K562 (cell line): ENCODE measurements at regions not wholly inside any gene's neighbourhood (a gene's known extent, or its start where the extent isn't known, plus 50 kb on each side); places are given as distances from the start of the nearest gene placed in this dataset.

Source experiments
- ATAC-seq: fragments of 200-7000 bp; cut with Tn5 transposase; 3 replicates; pipeline ENCODE4 v1.9.1; 2020; ENCODE audit warnings: moderate library complexity
- BruUV-seq: library from RNA; stranded (reverse); fragments of 400-500 nt; replicated peaks from 2 replicates; lab custom pipeline; 2021; lab: Mats Ljungman, UMichigan
- CTCF ChIA-PET: fragments of 300-600 bp; formaldehyde crosslinking; extraction: SDS; loops from one replicate; lab custom pipeline; 2021; ENCODE audit warnings: low intra/inter-chr PET ratio; lab: Yijun Ruan, JAX
- POLR2A ChIA-PET: fragments of 300-600, 350-650 bp; sonication (Branson Sonifier 250); formaldehyde crosslinking; extraction: SDS; loops from one replicate; lab custom pipeline; 2021; ENCODE audit warnings: antibody characterized with exemption, inconsistent platforms; lab: Yijun Ruan, JAX
- DNase-seq, 4 experiments: peaks; one replicate each; pipeline versions ENCODE4 v3.0.0 to v3.0.0-alpha.2; 2011 to 2018; ENCODE audit warnings: low spot score in 3 of 4, mixed read lengths in 3 of 4; ENCODE audit errors: extremely low read depth in 1 of 4
- FAIRE-seq: peaks from 2 replicates; lab custom pipeline; 2011; peaks lifted over from hg19 to GRCh38; lab: Jason Lieb, UNC
- H2AFZ ChIP-seq: 2 replicates; pipeline ENCODE4 v1.6.0; 2011; ENCODE audit warnings: low read depth, low read length, control low read depth, inconsistent platforms
- H3K27ac ChIP-seq: fragments of 200-600 bp; 3 replicates; pipeline ENCODE4 v1.8.0; 2011; ENCODE audit warnings: low read depth, mild to moderate bottlenecking, control low read depth, inconsistent platforms, low read length, moderate library complexity, mixed read lengths; ENCODE audit errors: extremely low read depth
- H3K27me3 ChIP-seq, 2 experiments: fragments of 300-600 bp in 1 of 2; 2 replicates in 1 of 2; 3 replicates in 1 of 2; pipeline versions ENCODE4 v1.6.0 to v1.8.0; 2011; ENCODE audit warnings: inconsistent platforms in 2 of 2, low read length in 2 of 2, mild to moderate bottlenecking in 1 of 2, mixed read lengths in 1 of 2, moderate library complexity in 1 of 2; ENCODE audit not compliant: control insufficient read depth in 2 of 2, insufficient read depth in 2 of 2
- H3K36me3 ChIP-seq: fragments of 300-600 bp; 3 replicates; pipeline ENCODE4 v1.8.0; 2011; ENCODE audit warnings: mild to moderate bottlenecking, low read length, inconsistent platforms; ENCODE audit not compliant: control insufficient read depth, insufficient read depth
- H3K4me1 ChIP-seq, 2 experiments: fragments of 200-600 bp in 1 of 2; replicated peaks in 1 of 2; 2 replicates in 1 of 2; 3 replicates in 1 of 2; pipeline versions ENCODE4 v1.5.1 to v1.8.0; 2011; ENCODE audit warnings: inconsistent platforms in 2 of 2, low read length in 2 of 2, mild to moderate bottlenecking in 1 of 2, mixed read lengths in 1 of 2, moderate library complexity in 1 of 2; ENCODE audit not compliant: control insufficient read depth in 2 of 2, insufficient read depth in 2 of 2
- H3K4me2 ChIP-seq: 2 replicates; pipeline ENCODE4 v1.6.1; 2011; ENCODE audit warnings: low read length, control low read depth, inconsistent platforms, mixed read lengths; ENCODE audit not compliant: insufficient read depth
- H3K4me3 ChIP-seq: fragments of 200-600 bp; sonication (generic), shearing (Covaris generic); 2 replicates; pipeline ENCODE4 v1.5.1; 2016; ENCODE audit warnings: control low read depth, inconsistent platforms
- H3K79me2 ChIP-seq: fragments of 200-600 bp; 3 replicates; pipeline ENCODE4 v1.8.0; 2011; ENCODE audit warnings: low read length, inconsistent platforms; ENCODE audit not compliant: control insufficient read depth, insufficient read depth
- H3K9ac ChIP-seq, 2 experiments: 2 replicates each; pipeline versions ENCODE4 v1.6.0 to v1.6.1; 2011; ENCODE audit warnings: low read depth in 2 of 2, low read length in 2 of 2, control low read depth in 1 of 2, inconsistent platforms in 1 of 2, mild to moderate bottlenecking in 1 of 2, mixed read lengths in 1 of 2; ENCODE audit not compliant: insufficient read depth in 1 of 2
- H3K9me1 ChIP-seq: one replicate; pipeline ENCODE4 v1.6.0; 2011; ENCODE audit warnings: inconsistent platforms, mild to moderate bottlenecking, low read length, moderate library complexity; ENCODE audit not compliant: control insufficient read depth, insufficient read depth
- H3K9me3 ChIP-seq: replicated peaks from 2 replicates; pipeline ENCODE4 v1.5.1; 2011; ENCODE audit warnings: low read depth, low read length, inconsistent platforms; ENCODE audit not compliant: control insufficient read depth, insufficient read depth
- H4K20me1 ChIP-seq: replicated peaks from 2 replicates; pipeline ENCODE4 v1.6.1; 2011; ENCODE audit warnings: low read length, inconsistent platforms, mixed read lengths; ENCODE audit not compliant: control insufficient read depth, insufficient read depth
- ETS2 ChIP-seq: IDR thresholded peaks from 2 replicates; pipeline ENCODE4 v1.6.1; 2016; ENCODE audit warnings: borderline replicate concordance, missing genetic modification characterization, mild to moderate bottlenecking, moderate library complexity, missing compliant biosample characterization; ENCODE audit not compliant: poor library complexity, severe bottlenecking
- ETV1 ChIP-seq: fragments of 450-650 bp; conservative IDR thresholded peaks from 2 replicates; pipeline ENCODE4 v1.6.1; 2016; ENCODE audit warnings: missing genetic modification characterization, control low read depth, low read depth, missing compliant biosample characterization
- HDAC6 ChIP-seq: IDR thresholded peaks from 2 replicates; pipeline ENCODE4 v1.6.1; 2012; ENCODE audit warnings: low read depth, mild to moderate bottlenecking, control low read depth, inconsistent platforms, low read length, moderate library complexity
- HDAC8 ChIP-seq: fragments of 450-650 bp; IDR thresholded peaks from 2 replicates; pipeline ENCODE4 v1.6.1; 2016; ENCODE audit warnings: mild to moderate bottlenecking, missing genetic modification characterization, moderate library complexity, missing compliant biosample characterization
- KLF1 ChIP-seq: fragments of 450-650 bp; IDR thresholded peaks from 2 replicates; pipeline ENCODE4 v1.6.1; 2016; ENCODE audit warnings: missing genetic modification characterization, missing compliant biosample characterization
- KLF16 ChIP-seq: IDR thresholded peaks from 2 replicates; pipeline ENCODE4 v1.6.1; 2016; ENCODE audit warnings: antibody characterized with exemption
- NCOA4 ChIP-seq: fragments of 450-650 bp; IDR thresholded peaks from 2 replicates; pipeline ENCODE4 v1.6.1; 2018; ENCODE audit warnings: mild to moderate bottlenecking; ENCODE audit not compliant: partially characterized antibody
- POLR3A ChIP-seq: IDR thresholded peaks from 2 replicates; pipeline ENCODE4 v1.6.1; 2011; ENCODE audit warnings: borderline replicate concordance, mild to moderate bottlenecking, moderate library complexity; ENCODE audit not compliant: insufficient read length, insufficient read depth; ENCODE audit errors: extremely low read depth
- PURB ChIP-seq: sonication (generic); formaldehyde crosslinking; IDR thresholded peaks from 2 replicates; pipeline ENCODE4 v1.9.0; 2021; ENCODE audit warnings: low read depth, mild to moderate bottlenecking, missing genetic modification reagents
- RBM15 ChIP-seq: fragments of 200-400 bp; formaldehyde crosslinking; IDR thresholded peaks from 2 replicates; pipeline ENCODE4 v1.6.1; 2018; ENCODE audit warnings: mild to moderate bottlenecking, low read length, moderate library complexity; ENCODE audit not compliant: insufficient read depth
- RBM34 ChIP-seq: fragments of 200-400 bp; formaldehyde crosslinking; IDR thresholded peaks from 2 replicates; pipeline ENCODE4 v1.6.1; 2018; ENCODE audit warnings: low read length, borderline replicate concordance; ENCODE audit not compliant: insufficient read depth
- SP1 ChIP-seq: sonication (generic); formaldehyde crosslinking; IDR thresholded peaks from 2 replicates; pipeline ENCODE4 v1.8.1; 2022; ENCODE audit warnings: mild to moderate bottlenecking, missing genetic modification reagents
- ZC3H11A ChIP-seq: IDR thresholded peaks from 2 replicates; pipeline ENCODE4 v1.6.1; 2012; ENCODE audit warnings: low read depth, low read length, improper control_type of control experiment
- WGBS: fragments of 100-300 bp; shearing (Covaris generic); methylation state at CpG from one replicate; pipeline ENCODE4 v1.1.6; 2016; ENCODE audit warnings: low coverage, mixed read lengths; ENCODE audit not compliant: insufficient coverage; ENCODE audit errors: missing lambda C conversion rate; 5-methylcytosine and 5-hydroxymethylcytosine counted together
- in situ Hi-C: fragments of 300-500 bp; cut with MboI; formaldehyde crosslinking; loops from 4 replicates; pipeline ENCODE4 v1.15.0; 2018; ENCODE audit warnings: inconsistent platforms, mixed read lengths
- intact Hi-C: fragments of 100-400 bp; cut with micrococcal nuclease; formaldehyde crosslinking; loops from 2 replicates; pipeline ENCODE4 v1.14.2; 2022
- TF ChIP-seq, protein P1 (sequence below): fragments of 450-650 bp; IDR thresholded peaks from 2 replicates; pipeline ENCODE4 v1.6.1; 2018; ENCODE audit not compliant: partially characterized antibody
- TF ChIP-seq, protein P2 (sequence below): sonication (generic); IDR thresholded peaks from 2 replicates; pipeline ENCODE4 v1.6.1; 2016

DNA sequence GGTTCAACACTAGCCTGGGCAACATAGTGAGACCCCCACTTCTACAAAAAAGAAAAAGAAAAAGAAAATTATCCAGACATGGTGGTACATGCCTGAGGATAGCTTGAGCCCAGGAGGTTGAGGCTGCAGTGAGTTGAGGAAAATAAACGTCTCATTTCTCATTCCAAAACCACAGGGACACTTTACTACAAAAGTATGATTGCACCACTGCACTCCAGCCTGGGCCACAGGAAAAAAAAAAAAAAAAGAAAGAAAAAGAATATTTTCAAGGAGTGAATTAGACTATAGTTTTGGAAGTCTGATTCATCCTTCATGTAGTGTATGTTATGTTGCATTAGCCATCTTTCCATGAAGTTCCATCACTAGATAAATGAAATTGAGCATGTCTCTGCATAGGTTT is 149.5 kb upstream of the THBS1 start:
- Histone ChIP-seq H3K27ac (no peak overlapping the region), H3K4me2 (no peak overlapping the region), H3K36me3 (no peaks in the 10 kb centered on the region), H3K4me1 (peaks cover 0 to 15% of the 10 kb centered on the region in 2 experiments; a peak in 4 of 5 replicates), H3K27me3 (peaks cover 0 to 4% of the 10 kb centered on the region in 2 experiments; a peak in 3 of 5 replicates), H2AFZ (no peak overlapping the region), H3K9me3 (no peaks in the 10 kb centered on the region), H3K9ac (no peak overlapping the region), H3K4me3 (no peak overlapping the region), H4K20me1 (no peaks in the 10 kb centered on the region), H3K9me1 (peaks cover 4% of the 10 kb centered on the region), H3K79me2 (no peaks in the 10 kb centered on the region)
- POLR2A ChIA-PET = interaction anchor here (0.9 kb wide), 1 partner anchor 27 kb away, joined by 3 read pairs; no protein-coding TSS in a partner anchor
- 0% methylated on average over 1 of the region's 1 CpG for WGBS
- CTCF ChIA-PET = no interaction called here
- ATAC-seq (no peak), FAIRE-seq (no peak), DNase-seq (no peak)
- BruUV-seq = no TSS peak
- in situ Hi-C loops = no loop called here
- intact Hi-C loops = loop anchor here (10.0 kb wide), 1 partner anchor 257 kb away; no protein-coding TSS in a partner anchor
- TF ChIP-seq ETV1 (tag) = no peak
- TF ChIP-seq HDAC6 = no peak
- no peak for TF ChIP-seq POLR3A
- TF ChIP-seq, protein P1, sequence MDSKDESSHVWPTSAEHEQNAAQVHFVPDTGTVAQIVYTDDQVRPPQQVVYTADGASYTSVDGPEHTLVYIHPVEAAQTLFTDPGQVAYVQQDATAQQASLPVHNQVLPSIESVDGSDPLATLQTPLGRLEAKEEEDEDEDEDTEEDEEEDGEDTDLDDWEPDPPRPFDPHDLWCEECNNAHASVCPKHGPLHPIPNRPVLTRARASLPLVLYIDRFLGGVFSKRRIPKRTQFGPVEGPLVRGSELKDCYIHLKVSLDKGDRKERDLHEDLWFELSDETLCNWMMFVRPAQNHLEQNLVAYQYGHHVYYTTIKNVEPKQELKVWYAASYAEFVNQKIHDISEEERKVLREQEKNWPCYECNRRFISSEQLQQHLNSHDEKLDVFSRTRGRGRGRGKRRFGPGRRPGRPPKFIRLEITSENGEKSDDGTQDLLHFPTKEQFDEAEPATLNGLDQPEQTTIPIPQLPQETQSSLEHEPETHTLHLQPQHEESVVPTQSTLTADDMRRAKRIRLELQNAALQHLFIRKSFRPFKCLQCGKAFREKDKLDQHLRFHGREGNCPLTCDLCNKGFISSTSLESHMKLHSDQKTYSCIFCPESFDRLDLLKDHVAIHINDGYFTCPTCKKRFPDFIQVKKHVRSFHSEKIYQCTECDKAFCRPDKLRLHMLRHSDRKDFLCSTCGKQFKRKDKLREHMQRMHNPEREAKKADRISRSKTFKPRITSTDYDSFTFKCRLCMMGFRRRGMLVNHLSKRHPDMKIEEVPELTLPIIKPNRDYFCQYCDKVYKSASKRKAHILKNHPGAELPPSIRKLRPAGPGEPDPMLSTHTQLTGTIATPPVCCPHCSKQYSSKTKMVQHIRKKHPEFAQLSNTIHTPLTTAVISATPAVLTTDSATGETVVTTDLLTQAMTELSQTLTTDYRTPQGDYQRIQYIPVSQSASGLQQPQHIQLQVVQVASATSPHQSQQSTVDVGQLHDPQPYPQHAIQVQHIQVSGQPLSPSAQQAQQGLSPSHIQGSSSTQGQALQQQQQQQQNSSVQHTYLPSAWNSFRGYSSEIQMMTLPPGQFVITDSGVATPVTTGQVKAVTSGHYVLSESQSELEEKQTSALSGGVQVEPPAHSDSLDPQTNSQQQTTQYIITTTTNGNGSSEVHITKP = no peak
- TF ChIP-seq SP1 = no peak
- TF ChIP-seq RBM15 = no peak
- no peak for TF ChIP-seq ETS2 (tag)
- no peak for TF ChIP-seq PURB
- TF ChIP-seq, protein P2, sequence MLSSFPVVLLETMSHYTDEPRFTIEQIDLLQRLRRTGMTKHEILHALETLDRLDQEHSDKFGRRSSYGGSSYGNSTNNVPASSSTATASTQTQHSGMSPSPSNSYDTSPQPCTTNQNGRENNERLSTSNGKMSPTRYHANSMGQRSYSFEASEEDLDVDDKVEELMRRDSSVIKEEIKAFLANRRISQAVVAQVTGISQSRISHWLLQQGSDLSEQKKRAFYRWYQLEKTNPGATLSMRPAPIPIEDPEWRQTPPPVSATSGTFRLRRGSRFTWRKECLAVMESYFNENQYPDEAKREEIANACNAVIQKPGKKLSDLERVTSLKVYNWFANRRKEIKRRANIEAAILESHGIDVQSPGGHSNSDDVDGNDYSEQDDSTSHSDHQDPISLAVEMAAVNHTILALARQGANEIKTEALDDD = no peak
- TF ChIP-seq NCOA4 = no peak
- no peak for TF ChIP-seq RBM34
- no peak for TF ChIP-seq HDAC8 (tag)
- TF ChIP-seq KLF16 = no peak
- TF ChIP-seq ZC3H11A = no peak
- TF ChIP-seq KLF1 (tag) = no peak
